ENCODE measurements at regions not wholly inside any gene's neighbourhood (a gene's known extent, or its start where the extent isn't known, plus 50 kb on each side); places are given as distances from the start of the nearest gene placed in this dataset.

- no peak for DNase-seq (ENCODE audit: low spot score)
Measured at GRCh38 chr3:124091716-124092115, 99.8 kb upstream of the ROPN1 start.

- no peak for DNase-seq (ENCODE audit: low spot score)
Measured at GRCh38 chr3:124092811-124093210, 100.9 kb upstream of the ROPN1 start.

- no peak for DNase-seq (ENCODE audit: low spot score)
Measured at GRCh38 chr3:124094496-124094895, 102.6 kb upstream of the ROPN1 start.

GRCh38 chr3:124097362-124098131 is 105.6 kb upstream of the ROPN1 start:
- no peak for DNase-seq (ENCODE audit: low spot score)

- DNase-seq (ENCODE audit: low spot score), result no peak
Measured at GRCh38 chr3:124101643-124102042, 109.7 kb upstream of the ROPN1 start.

- no peak for DNase-seq (ENCODE audit: low spot score)
Measured at GRCh38 chr3:124107104-124107890, 115.4 kb upstream of the ROPN1 start.

- DNase-seq (ENCODE audit: low spot score), result no peak
Measured at GRCh38 chr3:124108446-124108845, 116.5 kb upstream of the ROPN1 start.

- DNase-seq (ENCODE audit: low spot score), result no peak
Measured at GRCh38 chr3:124113485-124113884, 121.6 kb upstream of the ROPN1 start.

- DNase-seq (ENCODE audit: low spot score), result no peak
Measured at GRCh38 chr3:124115279-124115678, 123.4 kb upstream of the ROPN1 start.

GRCh38 chr3:124115956-124116355 is 124.0 kb upstream of the ROPN1 start:
- DNase-seq (ENCODE audit: low spot score), result no peak

- no peak for DNase-seq (ENCODE audit: low spot score)
Measured at GRCh38 chr3:124116906-124117305, 125.0 kb upstream of the ROPN1 start.

GRCh38 chr3:124117486-124117885 is 125.6 kb upstream of the ROPN1 start:
- no peak for DNase-seq (ENCODE audit: low spot score)

GRCh38 chr3:124118397-124118796 is 126.5 kb upstream of the ROPN1 start:
- DNase-seq (ENCODE audit: low spot score), result no peak

- no peak for DNase-seq (ENCODE audit: low spot score)
Measured at GRCh38 chr3:124119056-124119716, 127.3 kb upstream of the ROPN1 start.

- no peak for DNase-seq (ENCODE audit: low spot score)
Measured at GRCh38 chr3:124121379-124122312, 129.7 kb upstream of the ROPN1 start.

- DNase-seq (ENCODE audit: low spot score), result no peak
Measured at GRCh38 chr3:124125315-124125714, 133.4 kb upstream of the ROPN1 start.

GRCh38 chr3:124126436-124127023 is 134.6 kb upstream of the ROPN1 start:
- no peak for DNase-seq (ENCODE audit: low spot score)

GRCh38 chr3:124131158-124131557 is 139.2 kb upstream of the ROPN1 start:
- DNase-seq (ENCODE audit: low spot score), result no peak

GRCh38 chr3:124131580-124131979 is 139.7 kb upstream of the ROPN1 start:
- no peak for DNase-seq (ENCODE audit: low spot score)

- no peak for DNase-seq (ENCODE audit: low spot score)
Measured at GRCh38 chr3:124132813-124133212, 140.9 kb upstream of the ROPN1 start.

- DNase-seq (ENCODE audit: low spot score), result no peak
Measured at GRCh38 chr3:124133366-124133940, 141.5 kb upstream of the ROPN1 start.

Measured in hematopoietic multipotent progenitor cell treated with erythropoietin and hydrocortisone succinate and interleukin-3 and kit ligand, for 17 days (in vitro differentiated cells).